K562 (cell line): ENCODE measurements at regions not wholly inside any gene's neighbourhood (a gene's known extent, or its start where the extent isn't known, plus 50 kb on each side); places are given as distances from the start of the nearest gene placed in this dataset.

ENCODE experiments used
- CTCF ChIP-seq, 3 experiments: IDR thresholded peaks in 2 of 3; conservative IDR thresholded peaks in 1 of 3; 2 replicates each; pipeline ENCODE4 v1.5.1; 2011 to 2012; ENCODE audit warnings: low read length in 3 of 3, mild to moderate bottlenecking in 3 of 3, control low read depth in 2 of 3, improper control_type of control experiment in 1 of 3, inconsistent platforms in 1 of 3, low read depth in 1 of 3, mixed read lengths in 1 of 3, moderate library complexity in 1 of 3; ENCODE audit not compliant: insufficient read depth in 2 of 3
- E2F1 ChIP-seq: sonication (generic); formaldehyde crosslinking; IDR thresholded peaks from 2 replicates; pipeline ENCODE4 v1.8.1; 2023; ENCODE audit warnings: mild to moderate bottlenecking, missing genetic modification reagents, moderate library complexity
- FOS ChIP-seq: IDR thresholded peaks from 3 replicates; pipeline ENCODE4 v1.6.1; 2011; ENCODE audit not compliant: insufficient read length; ENCODE audit errors: extremely low read depth
- MXI1 ChIP-seq: IDR thresholded peaks from 2 replicates; pipeline ENCODE4 v1.6.1; 2011; ENCODE audit warnings: low read depth, mild to moderate bottlenecking, improper control_type of control experiment, low read length
- RFX5 ChIP-seq: IDR thresholded peaks from 2 replicates; pipeline ENCODE4 v1.6.1; 2011; ENCODE audit warnings: low read depth, mild to moderate bottlenecking, improper control_type of control experiment, low read length
- RNF2 ChIP-seq: sonication (generic); IDR thresholded peaks from 2 replicates; pipeline ENCODE4 v1.6.1; 2016
- TAF7 ChIP-seq: fragments of 450-650 bp; IDR thresholded peaks from 2 replicates; pipeline ENCODE4 v1.6.1; 2016; ENCODE audit warnings: missing genetic modification characterization, missing compliant biosample characterization
- ZFP36 ChIP-seq: fragments of 150-350 bp; IDR thresholded peaks from 2 replicates; pipeline ENCODE4 v1.6.1; 2018; ENCODE audit warnings: low read length, low read depth; ENCODE audit not compliant: partially characterized antibody
- ZNF785 ChIP-seq: fragments of 250-450 bp; sonication (Bioruptor Pico); IDR thresholded peaks from 2 replicates; pipeline ENCODE4 v1.4.0; 2020; ENCODE audit warnings: mild to moderate bottlenecking
- TF ChIP-seq, protein P1 (sequence below): fragments of 150-350 bp; conservative IDR thresholded peaks from 2 replicates; pipeline ENCODE4 v1.6.1; 2014; ENCODE audit warnings: low read length

DNA sequence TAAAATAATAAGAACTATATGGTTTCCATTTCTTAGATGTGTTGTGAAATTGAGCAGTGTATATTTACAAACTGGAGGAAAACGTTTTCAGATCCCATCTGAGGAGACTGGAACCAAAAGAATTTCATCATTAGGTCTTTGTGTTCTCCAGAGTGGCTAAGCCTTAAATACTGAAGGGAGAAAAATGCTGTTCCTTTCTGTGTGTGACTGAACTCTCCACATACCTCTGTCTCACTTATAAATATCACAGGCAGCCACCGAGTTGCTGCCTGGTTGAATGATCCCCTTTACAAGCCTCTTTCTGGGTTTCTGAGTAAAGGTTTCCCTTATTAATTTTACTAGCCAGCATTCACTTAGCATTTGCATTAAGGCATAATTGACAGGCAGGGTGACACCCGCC, 913.9 kb upstream of the NR2F2 start:
- TF ChIP-seq ZFP36 (no peak), RFX5 (no peak), E2F1 (no peak), TAF7 (no peak), RNF2 (no peak), ZNF785 (no peak), FOS (no peak), MXI1 (no peak), CTCF (IDR thresholded peaks at IDR 0.05 in 2 of 3, conservative IDR thresholded peaks at IDR 0.05 in 1 of 3; ENCODE audit: insufficient read depth in 2 of 3, low read depth in 1 of 3, low read length in 3 of 3) (no peak)
- TF ChIP-seq, protein P1, sequence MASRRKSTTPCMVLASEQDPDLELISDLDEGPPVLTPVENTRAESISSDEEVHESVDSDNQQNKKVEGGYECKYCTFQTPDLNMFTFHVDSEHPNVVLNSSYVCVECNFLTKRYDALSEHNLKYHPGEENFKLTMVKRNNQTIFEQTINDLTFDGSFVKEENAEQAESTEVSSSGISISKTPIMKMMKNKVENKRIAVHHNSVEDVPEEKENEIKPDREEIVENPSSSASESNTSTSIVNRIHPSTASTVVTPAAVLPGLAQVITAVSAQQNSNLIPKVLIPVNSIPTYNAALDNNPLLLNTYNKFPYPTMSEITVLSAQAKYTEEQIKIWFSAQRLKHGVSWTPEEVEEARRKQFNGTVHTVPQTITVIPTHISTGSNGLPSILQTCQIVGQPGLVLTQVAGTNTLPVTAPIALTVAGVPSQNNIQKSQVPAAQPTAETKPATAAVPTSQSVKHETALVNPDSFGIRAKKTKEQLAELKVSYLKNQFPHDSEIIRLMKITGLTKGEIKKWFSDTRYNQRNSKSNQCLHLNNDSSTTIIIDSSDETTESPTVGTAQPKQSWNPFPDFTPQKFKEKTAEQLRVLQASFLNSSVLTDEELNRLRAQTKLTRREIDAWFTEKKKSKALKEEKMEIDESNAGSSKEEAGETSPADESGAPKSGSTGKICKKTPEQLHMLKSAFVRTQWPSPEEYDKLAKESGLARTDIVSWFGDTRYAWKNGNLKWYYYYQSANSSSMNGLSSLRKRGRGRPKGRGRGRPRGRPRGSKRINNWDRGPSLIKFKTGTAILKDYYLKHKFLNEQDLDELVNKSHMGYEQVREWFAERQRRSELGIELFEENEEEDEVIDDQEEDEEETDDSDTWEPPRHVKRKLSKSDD: no peak
